AG04450 (cell line): ENCODE measurements at regions not wholly inside any gene's neighbourhood (a gene's known extent, or its start where the extent isn't known, plus 50 kb on each side); places are given as distances from the start of the nearest gene placed in this dataset.
"Not testable (repeated sequence)": the region's sequence is repeated elsewhere in the genome, so short reads cannot be mapped to it uniquely, and the experiment has no call there.

Source experiments
- CTCF ChIA-PET: fragments of 300-600, 350-600 bp; formaldehyde crosslinking; extraction: SDS; loops from one replicate; lab custom pipeline; 2022; ENCODE audit warnings: antibody characterized with exemption, inconsistent platforms; lab: Charles Lee
- POLR2A ChIA-PET: fragments of 350-600 bp; formaldehyde crosslinking; extraction: SDS; loops from one replicate; lab custom pipeline; 2021; ENCODE audit warnings: antibody characterized with exemption, inconsistent platforms; lab: Yijun Ruan, JAX
- DNase-seq: peaks from one replicate; pipeline ENCODE4 v3.0.0-alpha.2; 2011; ENCODE audit warnings: low read depth, low spot score
- H3K27ac ChIP-seq: one replicate; pipeline ENCODE4 v1.5.1; 2012; ENCODE audit warnings: low read depth, low read length, control low read depth
- H3K27me3 ChIP-seq: one replicate; pipeline ENCODE4 v1.6.0; 2012; ENCODE audit warnings: low read length; ENCODE audit not compliant: control insufficient read depth, insufficient read depth
- H3K4me3 ChIP-seq: 2 replicates; pipeline ENCODE4 v1.5.1; 2011; ENCODE audit warnings: mild to moderate bottlenecking, low read depth, low read length, control low read depth
- H3K9me3 ChIP-seq: 2 replicates; pipeline ENCODE4 v1.5.1; 2012; ENCODE audit warnings: low read length; ENCODE audit not compliant: control insufficient read depth, insufficient read depth
- CTCF ChIP-seq: IDR thresholded peaks from 2 replicates; pipeline ENCODE4 v1.5.1; 2011; ENCODE audit warnings: low read depth, low read length, control low read depth, inconsistent platforms

GRCh38 chr2:95685513-95685912 lies 93.7 kb downstream of the TRIM43 start:
- CTCF ChIA-PET, result no interaction called here
- DNase-seq, result no peak
- no peak for TF ChIP-seq CTCF
- Histone ChIP-seq H3K27me3 (no peaks in the 10 kb centered on the region), H3K9me3 (no peaks in the 10 kb centered on the region), H3K27ac (no peak overlapping the region), H3K4me3 (no peak overlapping the region)
- POLR2A ChIA-PET, result no interaction called here

GRCh38 chr2:95686056-95686825 lies 94.4 kb downstream of the TRIM43 start:
- H3K27ac ChIP-seq, CTCF ChIA-PET, H3K9me3 ChIP-seq, H3K27me3 ChIP-seq, POLR2A ChIA-PET, H3K4me3 ChIP-seq: not testable (repeated sequence)
- DNase-seq, result peak; percentile 32

- H3K4me3 ChIP-seq, H3K27ac ChIP-seq, H3K27me3 ChIP-seq, CTCF ChIA-PET, H3K9me3 ChIP-seq, POLR2A ChIA-PET: not testable (repeated sequence)
- peak; percentile 11 for DNase-seq
Measured at GRCh38 chr2:95687852-95688251, 96.1 kb downstream of the TRIM43 start.

- H3K27ac ChIP-seq, H3K9me3 ChIP-seq, H3K27me3 ChIP-seq, H3K4me3 ChIP-seq, POLR2A ChIA-PET, DNase-seq: not testable (repeated sequence)
- CTCF ChIA-PET, result interaction anchor here (0.5 kb wide), 1 partner anchor 14 kb away, joined by 8 read pairs; no protein-coding TSS in a partner anchor
Measured at GRCh38 chr2:95691210-95691609, 99.4 kb downstream of the TRIM43 start.

- DNase-seq, H3K9me3 ChIP-seq, CTCF ChIA-PET, H3K4me3 ChIP-seq, H3K27ac ChIP-seq, POLR2A ChIA-PET: not testable (repeated sequence)
- peaks cover 17% of the 10 kb centered on the region for H3K27me3 ChIP-seq
Measured at GRCh38 chr2:95693071-95693846, 101.5 kb downstream of the TRIM43 start.

GRCh38 chr2:95695613-95696012 lies 103.8 kb downstream of the TRIM43 start:
- Histone ChIP-seq H3K27me3 (peaks cover 23% of the 10 kb centered on the region), H3K4me3 (no peak overlapping the region), H3K9me3 (no peaks in the 10 kb centered on the region), H3K27ac (no peak overlapping the region)
- no peak for TF ChIP-seq CTCF
- no peak for DNase-seq
- ChIA-PET POLR2A (no interaction called here), CTCF (no interaction called here)

- Histone ChIP-seq H3K9me3 (no peaks in the 10 kb centered on the region), H3K4me3 (no peak overlapping the region), H3K27ac (no peak overlapping the region), H3K27me3 (peaks cover 23% of the 10 kb centered on the region)
- no peak for DNase-seq
- POLR2A ChIA-PET, result no interaction called here
- CTCF ChIA-PET, result no interaction called here
- no peak for TF ChIP-seq CTCF
Measured at GRCh38 chr2:95698146-95698545, 106.3 kb downstream of the TRIM43 start.

GRCh38 chr2:95699201-95700184 lies 107.7 kb downstream of the TRIM43 start:
- H3K4me3 ChIP-seq, H3K9me3 ChIP-seq, CTCF ChIA-PET, H3K27ac ChIP-seq, POLR2A ChIA-PET, DNase-seq: not testable (repeated sequence)
- peaks cover 23% of the 10 kb centered on the region for H3K27me3 ChIP-seq
